Type B pancreatic cell (in vitro differentiated cells): ENCODE measurements at regions not wholly inside any gene's neighbourhood (a gene's known extent, or its start where the extent isn't known, plus 50 kb on each side); places are given as distances from the start of the nearest gene placed in this dataset.
"Not testable (repeated sequence)": the region's sequence is repeated elsewhere in the genome, so short reads cannot be mapped to it uniquely, and the experiment has no call there.

ENCODE experiments used
- DNase-seq: peaks from one replicate; pipeline ENCODE4 v3.0.0; 2021; ENCODE audit warnings: mixed read lengths; ENCODE audit not compliant: unreplicated experiment; ENCODE audit errors: extremely low spot score
- H3K27ac Mint-ChIP-seq: 2 replicates; pipeline ENCODE4 v1.8.0; 2021; ENCODE audit warnings: mild to moderate bottlenecking, mixed read lengths
- H3K27me3 Mint-ChIP-seq: 2 replicates; pipeline ENCODE4 v1.8.0; 2021; ENCODE audit warnings: mixed read lengths
- H3K36me3 Mint-ChIP-seq: 2 replicates; pipeline ENCODE4 v1.8.0; 2021; ENCODE audit warnings: mixed read lengths
- H3K4me1 Mint-ChIP-seq: one replicate; pipeline ENCODE4 v1.8.0; 2021; ENCODE audit warnings: mixed read lengths; ENCODE audit not compliant: unreplicated experiment
- H3K4me3 Mint-ChIP-seq: 2 replicates; pipeline ENCODE4 v1.8.0; 2021; ENCODE audit warnings: mild to moderate bottlenecking, mixed read lengths
- H3K9me3 Mint-ChIP-seq: 2 replicates; pipeline ENCODE4 v1.8.0; 2021; ENCODE audit warnings: mixed read lengths
- CTCF ChIP-seq: fragments of 200-600 bp; sonication (generic); conservative IDR thresholded peaks from 2 replicates; pipeline ENCODE4 v1.5.0; 2021; ENCODE audit warnings: antibody characterized with exemption, mild to moderate bottlenecking

- Mint-ChIP-seq H3K9me3 (peaks cover 5% of the 10 kb centered on the region), H3K4me3 (no peak overlapping the region), H3K36me3 (no peaks in the 10 kb centered on the region)
Observed at GRCh38 chrX:68978655-68979054, 149.8 kb downstream of the EFNB1 start.

GRCh38 chrX:68978255-68978654, 149.4 kb downstream of the EFNB1 start:
- Mint-ChIP-seq H3K4me3 (no peak overlapping the region), H3K36me3 (no peaks in the 10 kb centered on the region), H3K4me1 (peaks cover 16% of the 10 kb centered on the region), H3K27ac (no peak overlapping the region), H3K9me3 (peaks cover 5% of the 10 kb centered on the region), H3K27me3 (no peaks in the 10 kb centered on the region)
- no peak for TF ChIP-seq CTCF
- peak; percentile 59 for DNase-seq

More at GRCh38 chrX:68978655-68979054, 149.8 kb downstream of the EFNB1 start:
- no peak for TF ChIP-seq CTCF
- Mint-ChIP-seq H3K27ac (no peak overlapping the region), H3K4me1 (peaks cover 16% of the 10 kb centered on the region), H3K27me3 (no peaks in the 10 kb centered on the region)
- DNase-seq: no peak

- H3K9me3 Mint-ChIP-seq: peaks cover 16% of the 10 kb centered on the region
- no peak for TF ChIP-seq CTCF
- no peaks in the 10 kb centered on the region for H3K27me3 Mint-ChIP-seq
- no peaks in the 10 kb centered on the region for H3K4me1 Mint-ChIP-seq
- no peaks in the 10 kb centered on the region for H3K36me3 Mint-ChIP-seq
- H3K27ac Mint-ChIP-seq: no peak overlapping the region
- no peak for DNase-seq
- H3K4me3 Mint-ChIP-seq: no peak overlapping the region
Observed at GRCh38 chrX:68953331-68953730, 124.5 kb downstream of the EFNB1 start.

GRCh38 chrX:68951942-68952619, 123.3 kb downstream of the EFNB1 start:
- H3K9me3 Mint-ChIP-seq: peaks cover 14% of the 10 kb centered on the region
- peak; percentile 48 for DNase-seq
- H3K27ac Mint-ChIP-seq, H3K27me3 Mint-ChIP-seq, H3K4me1 Mint-ChIP-seq, H3K36me3 Mint-ChIP-seq, H3K4me3 Mint-ChIP-seq: not testable (repeated sequence)

GRCh38 chrX:68950937-68951336, 122.1 kb downstream of the EFNB1 start:
- H3K9me3 Mint-ChIP-seq: peaks cover 13% of the 10 kb centered on the region
- no peak for TF ChIP-seq CTCF
- no peak overlapping the region for H3K27ac Mint-ChIP-seq
- H3K4me3 Mint-ChIP-seq: no peak overlapping the region
- H3K27me3 Mint-ChIP-seq: no peaks in the 10 kb centered on the region
- DNase-seq: no peak
- H3K4me1 Mint-ChIP-seq: peaks cover 5% of the 10 kb centered on the region
- H3K36me3 Mint-ChIP-seq: no peaks in the 10 kb centered on the region

- no peak overlapping the region for H3K4me3 Mint-ChIP-seq
- no peak for TF ChIP-seq CTCF
- H3K4me1 Mint-ChIP-seq: peaks cover 6% of the 10 kb centered on the region
- H3K27ac Mint-ChIP-seq: no peak overlapping the region
- no peaks in the 10 kb centered on the region for H3K9me3 Mint-ChIP-seq
- no peaks in the 10 kb centered on the region for H3K27me3 Mint-ChIP-seq
- H3K36me3 Mint-ChIP-seq: no peaks in the 10 kb centered on the region
- peak; percentile 54 for DNase-seq
Observed at GRCh38 chrX:68947882-68948605, 119.2 kb downstream of the EFNB1 start.
